ENCODE measurements at regions not wholly inside any gene's neighbourhood (a gene's known extent, or its start where the extent isn't known, plus 50 kb on each side); places are given as distances from the start of the nearest gene placed in this dataset.

GRCh38 chrX:23511793-23512192 lies 155.5 kb upstream of the PRDX4 start:
- WGBS, 2 donors (ENCODE audit: extremely low coverage in 2 of 2, insufficient read length in 2 of 2, insufficient replicate concordance in 1 of 2): no CpG with 5 or more reads among the region's 2 CpGs

GRCh38 chrX:23513121-23513520 lies 154.2 kb upstream of the PRDX4 start:
- Histone ChIP-seq H2BK5ac (ENCODE audit: low read length) (no peak overlapping the region), H3K79me1 (ENCODE audit: low read depth, low read length) (no peaks in the 10 kb centered on the region), H3K27ac (replicated peaks; ENCODE audit: low read length) (no peak overlapping the region), H3K27me3 (ENCODE audit: control insufficient read depth in 3 of 3, insufficient read depth in 3 of 3, low read depth in 1 of 3, low read length in 3 of 3) (no peaks in the 10 kb centered on the region), H3K9ac (ENCODE audit: low read depth, low read length, poor library complexity) (no peak overlapping the region), H3K4me2 (ENCODE audit: insufficient read depth, low read length, poor library complexity, severe bottlenecking) (no peak overlapping the region), H2AK5ac (ENCODE audit: low read depth, low read length) (no peak overlapping the region), H3K18ac (ENCODE audit: low read length) (no peak overlapping the region), H3K4me1 (ENCODE audit: control insufficient read depth in 2 of 2, insufficient read depth in 1 of 2, low read depth in 1 of 2, low read length in 2 of 2) (no peaks in the 10 kb centered on the region), H3K36me3 (replicated peaks in 1 of 2; ENCODE audit: control insufficient read depth in 2 of 2, insufficient read depth in 2 of 2, low read length in 2 of 2) (no peaks in the 10 kb centered on the region), H3K4me3 (ENCODE audit: low read length in 2 of 2) (no peak overlapping the region), H3K23ac (ENCODE audit: low read depth, low read length, poor library complexity) (no peak overlapping the region), H3K4ac (ENCODE audit: low read length) (no peak overlapping the region), H2BK120ac (ENCODE audit: low read depth, low read length) (no peak overlapping the region), H2BK12ac (ENCODE audit: low read length) (no peak overlapping the region), H3K14ac (ENCODE audit: low read length) (no peak overlapping the region), H2BK15ac (ENCODE audit: low read length) (no peak overlapping the region), H3K9me3 (replicated peaks in 1 of 2; ENCODE audit: control insufficient read depth in 2 of 2, insufficient read depth in 1 of 2, low read depth in 1 of 2, low read length in 2 of 2) (no peaks in the 10 kb centered on the region), H4K8ac (ENCODE audit: low read depth, low read length) (no peak overlapping the region), H4K91ac (ENCODE audit: low read depth, low read length, poor library complexity) (no peak overlapping the region), H2AFZ (ENCODE audit: low read length) (no peak overlapping the region)
- no peak for DNase-seq (ENCODE audit: low spot score)
- WGBS, 2 donors (ENCODE audit: extremely low coverage in 2 of 2, insufficient read length in 2 of 2, insufficient replicate concordance in 1 of 2): no CpG with 5 or more reads among the region's 2 CpGs

More at GRCh38 chrX:23511793-23512192, 155.5 kb upstream of the PRDX4 start:
- Histone ChIP-seq H3K23ac (ENCODE audit: low read depth, low read length, poor library complexity) (no peak overlapping the region), H3K18ac (ENCODE audit: low read length) (no peak overlapping the region), H3K36me3 (replicated peaks in 1 of 2; ENCODE audit: control insufficient read depth in 2 of 2, insufficient read depth in 2 of 2, low read length in 2 of 2) (no peaks in the 10 kb centered on the region), H3K27ac (replicated peaks; ENCODE audit: low read length) (no peak overlapping the region), H3K4ac (ENCODE audit: low read length) (no peak overlapping the region), H3K79me1 (ENCODE audit: low read depth, low read length) (no peaks in the 10 kb centered on the region), H2AFZ (ENCODE audit: low read length) (no peak overlapping the region), H3K14ac (ENCODE audit: low read length) (no peak overlapping the region), H3K9ac (ENCODE audit: low read depth, low read length, poor library complexity) (no peak overlapping the region), H4K8ac (ENCODE audit: low read depth, low read length) (peak overlapping the region; percentile 17), H2BK15ac (ENCODE audit: low read length) (no peak overlapping the region), H3K4me2 (ENCODE audit: insufficient read depth, low read length, poor library complexity, severe bottlenecking) (no peak overlapping the region), H3K27me3 (ENCODE audit: control insufficient read depth in 3 of 3, insufficient read depth in 3 of 3, low read depth in 1 of 3, low read length in 3 of 3) (no peaks in the 10 kb centered on the region), H2BK12ac (ENCODE audit: low read length) (no peak overlapping the region), H3K4me1 (ENCODE audit: control insufficient read depth in 2 of 2, insufficient read depth in 1 of 2, low read depth in 1 of 2, low read length in 2 of 2) (no peaks in the 10 kb centered on the region), H4K91ac (ENCODE audit: low read depth, low read length, poor library complexity) (no peak overlapping the region), H3K4me3 (ENCODE audit: low read length in 2 of 2) (no peak overlapping the region), H2BK120ac (ENCODE audit: low read depth, low read length) (no peak overlapping the region), H3K9me3 (replicated peaks in 1 of 2; ENCODE audit: control insufficient read depth in 2 of 2, insufficient read depth in 1 of 2, low read depth in 1 of 2, low read length in 2 of 2) (no peaks in the 10 kb centered on the region), H2AK5ac (ENCODE audit: low read depth, low read length) (no peak overlapping the region), H2BK5ac (ENCODE audit: low read length) (no peak overlapping the region)
- DNase-seq (ENCODE audit: low spot score): no peak

GRCh38 chrX:23514082-23514481 lies 153.2 kb upstream of the PRDX4 start:
- no peak overlapping the region for H4K91ac ChIP-seq (ENCODE audit: low read depth, low read length, poor library complexity)
- no peak overlapping the region for H3K4me2 ChIP-seq (ENCODE audit: insufficient read depth, low read length, poor library complexity, severe bottlenecking)
- H3K79me1 ChIP-seq (ENCODE audit: low read depth, low read length): no peaks in the 10 kb centered on the region
- no peak overlapping the region for H2BK12ac ChIP-seq (ENCODE audit: low read length)
- no peak overlapping the region for H4K8ac ChIP-seq (ENCODE audit: low read depth, low read length)
- H3K4me1 ChIP-seq (ENCODE audit: control insufficient read depth in 2 of 2, insufficient read depth in 1 of 2, low read depth in 1 of 2, low read length in 2 of 2): no peaks in the 10 kb centered on the region
- no peaks in the 10 kb centered on the region for H3K9me3 ChIP-seq (replicated peaks in 1 of 2; ENCODE audit: control insufficient read depth in 2 of 2, insufficient read depth in 1 of 2, low read depth in 1 of 2, low read length in 2 of 2)
- no peak overlapping the region for H3K14ac ChIP-seq (ENCODE audit: low read length)
- no peak overlapping the region for H3K4me3 ChIP-seq (ENCODE audit: low read length in 2 of 2)
- H2BK15ac ChIP-seq (ENCODE audit: low read length): no peak overlapping the region
- no peak overlapping the region for H3K18ac ChIP-seq (ENCODE audit: low read length)
- H2BK5ac ChIP-seq (ENCODE audit: low read length): no peak overlapping the region
- no peak overlapping the region for H3K27ac ChIP-seq (replicated peaks; ENCODE audit: low read length)
- H3K27me3 ChIP-seq (ENCODE audit: control insufficient read depth in 3 of 3, insufficient read depth in 3 of 3, low read depth in 1 of 3, low read length in 3 of 3): no peaks in the 10 kb centered on the region
- WGBS, 2 donors (ENCODE audit: extremely low coverage in 2 of 2, insufficient read length in 2 of 2, insufficient replicate concordance in 1 of 2): no CpG with 5 or more reads among the region's 2 CpGs
- no peak overlapping the region for H3K23ac ChIP-seq (ENCODE audit: low read depth, low read length, poor library complexity)
- H2AK5ac ChIP-seq (ENCODE audit: low read depth, low read length): no peak overlapping the region
- no peak overlapping the region for H3K9ac ChIP-seq (ENCODE audit: low read depth, low read length, poor library complexity)
- no peak overlapping the region for H2BK120ac ChIP-seq (ENCODE audit: low read depth, low read length)
- H2AFZ ChIP-seq (ENCODE audit: low read length): no peak overlapping the region
- no peak overlapping the region for H3K4ac ChIP-seq (ENCODE audit: low read length)
- no peaks in the 10 kb centered on the region for H3K36me3 ChIP-seq (replicated peaks in 1 of 2; ENCODE audit: control insufficient read depth in 2 of 2, insufficient read depth in 2 of 2, low read length in 2 of 2)
- DNase-seq (ENCODE audit: low spot score): no peak

GRCh38 chrX:23515028-23515427 lies 152.3 kb upstream of the PRDX4 start:
- no peak overlapping the region for H2BK120ac ChIP-seq (ENCODE audit: low read depth, low read length)
- no peaks in the 10 kb centered on the region for H3K36me3 ChIP-seq (replicated peaks in 1 of 2; ENCODE audit: control insufficient read depth in 2 of 2, insufficient read depth in 2 of 2, low read length in 2 of 2)
- H4K8ac ChIP-seq (ENCODE audit: low read depth, low read length): no peak overlapping the region
- H3K18ac ChIP-seq (ENCODE audit: low read length): no peak overlapping the region
- no peaks in the 10 kb centered on the region for H3K4me1 ChIP-seq (ENCODE audit: control insufficient read depth in 2 of 2, insufficient read depth in 1 of 2, low read depth in 1 of 2, low read length in 2 of 2)
- H3K14ac ChIP-seq (ENCODE audit: low read length): no peak overlapping the region
- H3K9ac ChIP-seq (ENCODE audit: low read depth, low read length, poor library complexity): no peak overlapping the region
- H2BK12ac ChIP-seq (ENCODE audit: low read length): no peak overlapping the region
- no peaks in the 10 kb centered on the region for H3K79me1 ChIP-seq (ENCODE audit: low read depth, low read length)
- no peak overlapping the region for H2AK5ac ChIP-seq (ENCODE audit: low read depth, low read length)
- no peak overlapping the region for H2AFZ ChIP-seq (ENCODE audit: low read length)
- no peak overlapping the region for H3K4ac ChIP-seq (ENCODE audit: low read length)
- DNase-seq (ENCODE audit: low spot score): no peak
- H2BK15ac ChIP-seq (ENCODE audit: low read length): no peak overlapping the region
- H3K27ac ChIP-seq (replicated peaks; ENCODE audit: low read length): no peak overlapping the region
- no peak overlapping the region for H3K23ac ChIP-seq (ENCODE audit: low read depth, low read length, poor library complexity)
- H2BK5ac ChIP-seq (ENCODE audit: low read length): no peak overlapping the region
- H4K91ac ChIP-seq (ENCODE audit: low read depth, low read length, poor library complexity): no peak overlapping the region
- H3K4me2 ChIP-seq (ENCODE audit: insufficient read depth, low read length, poor library complexity, severe bottlenecking): no peak overlapping the region
- no peak overlapping the region for H3K4me3 ChIP-seq (ENCODE audit: low read length in 2 of 2)
- H3K9me3 ChIP-seq (replicated peaks in 1 of 2; ENCODE audit: control insufficient read depth in 2 of 2, insufficient read depth in 1 of 2, low read depth in 1 of 2, low read length in 2 of 2): no peaks in the 10 kb centered on the region
- no CpG with 5 or more reads among the region's 2 CpGs for WGBS, 2 donors (ENCODE audit: extremely low coverage in 2 of 2, insufficient read length in 2 of 2, insufficient replicate concordance in 1 of 2)
- H3K27me3 ChIP-seq (ENCODE audit: control insufficient read depth in 3 of 3, insufficient read depth in 3 of 3, low read depth in 1 of 3, low read length in 3 of 3): no peaks in the 10 kb centered on the region

Measured in neuronal stem cell (in vitro differentiated cells).